IMR-90 (cell line): ENCODE measurements at regions not wholly inside any gene's neighbourhood (a gene's known extent, or its start where the extent isn't known, plus 50 kb on each side); places are given as distances from the start of the nearest gene placed in this dataset.

ENCODE experiments used
- ATAC-seq: fragments of 200-7000 bp; cut with Tn5 transposase; 2 replicates; pipeline ENCODE4 v1.9.1; 2020; ENCODE audit warnings: low read depth, mild to moderate bottlenecking, moderate library complexity
- BruUV-seq: library from RNA; stranded (reverse); fragments of 400-500 nt; replicated peaks from 2 replicates; lab custom pipeline; 2021; lab: Mats Ljungman, UMichigan
- CTCF ChIA-PET: fragments of 300-600 bp; formaldehyde crosslinking; extraction: SDS; loops from one replicate; lab custom pipeline; 2021; ENCODE audit warnings: antibody characterized with exemption; lab: Yijun Ruan, JAX
- POLR2A ChIA-PET: fragments of 300-600 bp; sonication (Branson Sonifier 250); formaldehyde crosslinking; loops from one replicate; lab custom pipeline; 2022; ENCODE audit warnings: antibody characterized with exemption; ENCODE audit not compliant: unreplicated experiment; lab: Charles Lee
- DNase-seq: peaks from one replicate; pipeline ENCODE4 v3.0.0; 2013
- H2AFZ ChIP-seq: replicated peaks from 2 replicates; pipeline ENCODE3; 2013; ENCODE audit warnings: low read length, mild to moderate bottlenecking; ENCODE audit not compliant: poor library complexity
- H2AK5ac ChIP-seq: 2 replicates; pipeline ENCODE4 v1.6.1; 2013; ENCODE audit warnings: low read depth, low read length, inconsistent platforms
- H2AK9ac ChIP-seq: replicated peaks from 2 replicates; pipeline ENCODE3; 2013; ENCODE audit warnings: mild to moderate bottlenecking, low read depth, low read length, moderate library complexity; ENCODE audit not compliant: poor library complexity
- H2BK120ac ChIP-seq: 2 replicates; pipeline ENCODE4 v1.6.1; 2013; ENCODE audit warnings: low read depth, low read length, inconsistent platforms
- H2BK15ac ChIP-seq: 3 replicates; pipeline ENCODE4 v1.6.1; 2013; ENCODE audit warnings: low read depth, low read length, inconsistent platforms
- H2BK20ac ChIP-seq: 2 replicates; pipeline ENCODE4 v1.6.1; 2013; ENCODE audit warnings: low read depth, mild to moderate bottlenecking, inconsistent platforms, low read length, moderate library complexity
- H2BK5ac ChIP-seq: 2 replicates; pipeline ENCODE4 v1.6.1; 2013; ENCODE audit warnings: mild to moderate bottlenecking, low read depth, low read length, inconsistent platforms; ENCODE audit not compliant: poor library complexity, severe bottlenecking
- H3K14ac ChIP-seq: replicated peaks from 2 replicates; pipeline ENCODE4 v1.6.1; 2013; ENCODE audit warnings: low read depth, low read length, inconsistent platforms
- H3K18ac ChIP-seq: 2 replicates; pipeline ENCODE4 v1.6.1; 2013; ENCODE audit warnings: low read depth, low read length, control low read depth
- H3K23ac ChIP-seq: 2 replicates; pipeline ENCODE4 v1.6.1; 2013; ENCODE audit warnings: low read depth, low read length, inconsistent platforms
- H3K27ac ChIP-seq: 2 replicates; pipeline ENCODE4 v1.5.1; 2013; ENCODE audit warnings: mild to moderate bottlenecking, control low read depth, low read length; ENCODE audit not compliant: insufficient read depth
- H3K27me3 ChIP-seq: 2 replicates; pipeline ENCODE4 v1.6.1; 2013; ENCODE audit warnings: low read length; ENCODE audit not compliant: control insufficient read depth, insufficient read depth
- H3K36me3 ChIP-seq: 2 replicates; pipeline ENCODE4 v1.6.1; 2013; ENCODE audit warnings: low read length, mixed read lengths; ENCODE audit not compliant: control insufficient read depth, insufficient read depth
- H3K4ac ChIP-seq: 2 replicates; pipeline ENCODE4 v1.6.1; 2013; ENCODE audit warnings: low read depth, low read length, inconsistent platforms
- H3K4me1 ChIP-seq: 2 replicates; pipeline ENCODE4 v1.6.1; 2013; ENCODE audit warnings: low read length, mixed read lengths; ENCODE audit not compliant: control insufficient read depth, insufficient read depth
- H3K4me2 ChIP-seq: 2 replicates; pipeline ENCODE4 v1.6.1; 2013; ENCODE audit warnings: low read depth, mild to moderate bottlenecking, control low read depth, low read length, moderate library complexity
- H3K4me3 ChIP-seq: 2 replicates; pipeline ENCODE4 v1.5.1; 2013; ENCODE audit warnings: low read depth, mild to moderate bottlenecking, control low read depth, low read length, moderate library complexity; ENCODE audit not compliant: insufficient read depth
- H3K56ac ChIP-seq: 2 replicates; pipeline ENCODE4 v1.6.1; 2013; ENCODE audit warnings: low read length, inconsistent platforms; ENCODE audit not compliant: insufficient read depth; ENCODE audit errors: extremely low read depth
- H3K79me1 ChIP-seq, 2 experiments: 2 replicates each; pipeline ENCODE4 v1.6.1; 2013; ENCODE audit warnings: low read length in 2 of 2, inconsistent platforms in 1 of 2, low read depth in 1 of 2
- H3K9ac ChIP-seq: 2 replicates; pipeline ENCODE4 v1.6.1; 2013; ENCODE audit warnings: low read depth, low read length, control low read depth
- H3K9me1 ChIP-seq: 2 replicates; pipeline ENCODE4 v1.6.1; 2013; ENCODE audit warnings: low read length, inconsistent platforms; ENCODE audit not compliant: insufficient read depth
- H3K9me3 ChIP-seq: 2 replicates; pipeline ENCODE4 v1.6.1; 2013; ENCODE audit warnings: low read length; ENCODE audit not compliant: control insufficient read depth, insufficient read depth
- H4K20me1 ChIP-seq: 2 replicates; pipeline ENCODE4 v1.6.1; 2013; ENCODE audit warnings: low read length, inconsistent platforms; ENCODE audit not compliant: insufficient read depth
- H4K5ac ChIP-seq: 2 replicates; pipeline ENCODE4 v1.6.1; 2013; ENCODE audit warnings: mild to moderate bottlenecking, low read depth, low read length, control low read depth
- H4K8ac ChIP-seq, 2 experiments: 2 replicates each; pipeline ENCODE4 v1.6.1; 2013; ENCODE audit warnings: low read depth in 2 of 2, low read length in 2 of 2, control low read depth in 1 of 2, inconsistent platforms in 1 of 2
- H4K91ac ChIP-seq: 2 replicates; pipeline ENCODE4 v1.6.1; 2013; ENCODE audit warnings: low read depth, low read length, inconsistent platforms; ENCODE audit not compliant: insufficient read depth
- BHLHE40 ChIP-seq: fragments of 150-350 bp; IDR thresholded peaks from 2 replicates; pipeline ENCODE4 v1.6.1; 2016; ENCODE audit warnings: mild to moderate bottlenecking, low read depth, low read length
- CEBPB ChIP-seq: IDR thresholded peaks from 2 replicates; pipeline ENCODE4 v1.6.1; 2012; ENCODE audit warnings: low read depth, low read length, improper control_type of control experiment
- CHD1 ChIP-seq: IDR thresholded peaks from 2 replicates; pipeline ENCODE4 v1.6.1; 2012; ENCODE audit warnings: low read depth, low read length, improper control_type of control experiment
- CTCF ChIP-seq: conservative IDR thresholded peaks from 2 replicates; pipeline ENCODE4 v1.5.1; 2012; ENCODE audit warnings: mild to moderate bottlenecking, low read depth, low read length, improper control_type of control experiment
- ELK1 ChIP-seq: fragments of 150-350 bp; IDR thresholded peaks from 2 replicates; pipeline ENCODE4 v1.6.1; 2016; ENCODE audit warnings: low read depth, mild to moderate bottlenecking, low read length, moderate library complexity, borderline replicate concordance
- FOS ChIP-seq: fragments of 150-350 bp; IDR thresholded peaks from 2 replicates; pipeline ENCODE4 v1.6.1; 2016; ENCODE audit warnings: low read depth, low read length
- MAFK ChIP-seq: IDR thresholded peaks from 2 replicates; pipeline ENCODE4 v1.6.1; 2012; ENCODE audit warnings: low read depth, low read length, improper control_type of control experiment
- MAZ ChIP-seq: IDR thresholded peaks from 2 replicates; pipeline ENCODE4 v1.6.1; 2012; ENCODE audit warnings: low read depth, mild to moderate bottlenecking, low read length, improper control_type of control experiment, moderate library complexity, borderline replicate concordance
- MXI1 ChIP-seq: IDR thresholded peaks from 2 replicates; pipeline ENCODE4 v1.6.1; 2012; ENCODE audit warnings: low read depth, mild to moderate bottlenecking, low read length, moderate library complexity, borderline replicate concordance
- NFE2L2 ChIP-seq: fragments of 150-350 bp; IDR thresholded peaks from 2 replicates; pipeline ENCODE4 v1.6.1; 2016; ENCODE audit warnings: low read depth, mild to moderate bottlenecking, low read length
- POLR2A ChIP-seq: IDR thresholded peaks from 2 replicates; pipeline ENCODE4 v1.6.1; 2012; ENCODE audit warnings: mild to moderate bottlenecking, low read depth, low read length
- RAD21 ChIP-seq: IDR thresholded peaks from 2 replicates; pipeline ENCODE4 v1.6.1; 2012; ENCODE audit warnings: low read length, improper control_type of control experiment
- RCOR1 ChIP-seq: IDR thresholded peaks from 2 replicates; pipeline ENCODE4 v1.6.1; 2012; ENCODE audit warnings: mild to moderate bottlenecking, low read length, improper control_type of control experiment; ENCODE audit not compliant: insufficient replicate concordance
- RFX5 ChIP-seq: IDR thresholded peaks from 2 replicates; pipeline ENCODE4 v1.8.0; 2012; ENCODE audit warnings: low read depth, mild to moderate bottlenecking, low read length, moderate library complexity
- SMC3 ChIP-seq: fragments of 150-350 bp; IDR thresholded peaks from 2 replicates; pipeline ENCODE4 v1.6.1; 2016; ENCODE audit warnings: low read depth, mild to moderate bottlenecking, antibody characterized with exemption, low read length, moderate library complexity
- USF2 ChIP-seq: fragments of 150-350 bp; IDR thresholded peaks from 2 replicates; pipeline ENCODE4 v1.6.1; 2017; ENCODE audit warnings: mild to moderate bottlenecking, antibody characterized with exemption, low read length, low read depth
- WGBS, 2 experiments: methylation state at CpG; one replicate each; pipeline versions ENCODE4 v1.1.5 to v1.1.7; 2013; ENCODE audit warnings: missing lambda C conversion rate in 2 of 2; ENCODE audit not compliant: insufficient read length in 1 of 2; ENCODE audit errors: extremely low coverage in 2 of 2; 5-methylcytosine and 5-hydroxymethylcytosine counted together
- dilution Hi-C: fragments of 300-500 bp; cut with HindIII; formaldehyde crosslinking; loops from one replicate; pipeline ENCODE4 v1.14.3; 2018; ENCODE audit warnings: low sequenced_read_pairs; ENCODE audit not compliant: unreplicated experiment
- in situ Hi-C: fragments of 300-500 bp; cut with MboI; formaldehyde crosslinking; loops from 3 replicates; pipeline ENCODE4 v1.14.3; 2019; ENCODE audit warnings: low sequenced_read_pairs, inconsistent platforms, mixed read lengths
- intact Hi-C: fragments of 100-400 bp; cut with micrococcal nuclease; formaldehyde crosslinking; loops from 2 replicates; pipeline ENCODE4 v1.10.0; 2022

- ChIA-PET CTCF (interaction anchor here (0.5 to 1.0 kb wide), 2 partner anchors 9 to 26 kb away, joined by 3 read pairs; no protein-coding TSS in a partner anchor), POLR2A (no interaction called here)
- no CpG with 5 or more reads among the region's 1 CpG for WGBS, 2 experiments
- H3K56ac ChIP-seq = no peak overlapping the region
- no peaks in the 10 kb centered on the region for H4K20me1 ChIP-seq
- H4K91ac ChIP-seq = no peak overlapping the region
- H4K5ac ChIP-seq = no peak overlapping the region
- H2BK15ac ChIP-seq = no peak overlapping the region
- dilution Hi-C loops (no loop called here), in situ Hi-C loops (no loop called here), intact Hi-C loops (no loop called here)
- H3K18ac ChIP-seq = no peak overlapping the region
- no peak overlapping the region for H2BK20ac ChIP-seq
- peaks cover 4% of the 10 kb centered on the region; the same call in 1 of the 2 replicates for H3K9me1 ChIP-seq
- no peak overlapping the region for H2AFZ ChIP-seq
- peaks cover 5% of the 10 kb centered on the region for H3K36me3 ChIP-seq
- ATAC-seq (no peak), DNase-seq (no peak)
- BruUV-seq = no TSS peak
- H3K4me3 ChIP-seq = no peak overlapping the region
- H2AK5ac ChIP-seq = no peak overlapping the region
- H3K9ac ChIP-seq = no peak overlapping the region
- no peak overlapping the region for H2BK120ac ChIP-seq
- TF ChIP-seq BHLHE40 (no peak), RAD21 (no peak), POLR2A (no peak), RCOR1 (no peak), NFE2L2 (no peak), SMC3 (no peak), FOS (no peak), MAZ (no peak), RFX5 (no peak), CTCF (no peak), ELK1 (no peak), MAFK (no peak), CEBPB (no peak), CHD1 (no peak), USF2 (no peak), MXI1 (no peak)
- H2BK5ac ChIP-seq = no peak overlapping the region
- H3K4me1 ChIP-seq = no peaks in the 10 kb centered on the region
- peaks cover 7% of the 10 kb centered on the region for H3K9me3 ChIP-seq
- no peak overlapping the region for H3K27ac ChIP-seq
- H3K4me2 ChIP-seq = no peak overlapping the region
- no peak overlapping the region for H3K23ac ChIP-seq
- no peaks in the 10 kb centered on the region for H3K79me1 ChIP-seq
- H4K8ac ChIP-seq = no peak overlapping the region
- H2AK9ac ChIP-seq = no peak overlapping the region
- no peak overlapping the region for H3K14ac ChIP-seq
- no peaks in the 10 kb centered on the region for H3K27me3 ChIP-seq
- H3K4ac ChIP-seq = no peak overlapping the region
Observed at GRCh38 chr22:26778372-26778771, 121.0 kb downstream of the MIAT start.
